Keratinocyte (primary cell): ENCODE measurements at regions not wholly inside any gene's neighbourhood (a gene's known extent, or its start where the extent isn't known, plus 50 kb on each side); places are given as distances from the start of the nearest gene placed in this dataset.

Source experiments
- DNase-seq: peaks from one replicate; pipeline ENCODE4 v3.0.0-alpha.2; 2011; ENCODE audit warnings: low read depth, missing footprints, low spot score
- FAIRE-seq: peaks from 2 replicates; lab custom pipeline; 2011; peaks lifted over from hg19 to GRCh38; lab: Jason Lieb, UNC
- H2AFZ ChIP-seq: 2 replicates; pipeline ENCODE4 v1.6.0; 2012; ENCODE audit warnings: low read length, control low read depth, inconsistent platforms; ENCODE audit not compliant: control insufficient read depth
- H3K27ac ChIP-seq: 2 replicates; pipeline ENCODE4 v1.5.1; 2011; ENCODE audit warnings: low read length; ENCODE audit not compliant: control insufficient read depth, insufficient read depth
- H3K27me3 ChIP-seq: 3 replicates; pipeline ENCODE4 v1.6.0; 2011; ENCODE audit warnings: low read length; ENCODE audit not compliant: control insufficient read depth, insufficient read depth; ENCODE audit errors: extremely low read depth
- H3K36me3 ChIP-seq, 2 experiments: 2 replicates in 1 of 2; 3 replicates in 1 of 2; pipeline ENCODE4 v1.5.1; 2011; ENCODE audit warnings: low read length in 2 of 2, mild to moderate bottlenecking in 1 of 2; ENCODE audit not compliant: control insufficient read depth in 2 of 2, insufficient read depth in 2 of 2; ENCODE audit errors: extremely low read depth in 1 of 2
- H3K4me1 ChIP-seq: 3 replicates; pipeline ENCODE4 v1.5.1; 2011; ENCODE audit warnings: low read length; ENCODE audit not compliant: control insufficient read depth, insufficient read depth; ENCODE audit errors: extremely low read depth
- H3K4me2 ChIP-seq: 3 replicates; pipeline ENCODE4 v1.6.0; 2011; ENCODE audit warnings: low read depth, low read length; ENCODE audit not compliant: control insufficient read depth, insufficient read depth; ENCODE audit errors: extremely low read depth
- H3K4me3 ChIP-seq, 3 experiments: fragments of 200-600 bp in 1 of 3; sonication (generic) in 1 of 3; 2 replicates in 2 of 3; 3 replicates in 1 of 3; pipeline ENCODE4 v1.5.1; 2011 to 2016; ENCODE audit warnings: low read length in 3 of 3, mild to moderate bottlenecking in 3 of 3, control low read depth in 2 of 3, inconsistent platforms in 1 of 3, low read depth in 1 of 3, mixed read lengths in 1 of 3, mixed run types in 1 of 3, moderate library complexity in 1 of 3; ENCODE audit not compliant: control insufficient read depth in 2 of 3, insufficient read depth in 2 of 3; ENCODE audit errors: extremely low read depth in 1 of 3
- H3K79me2 ChIP-seq: 2 replicates; pipeline ENCODE4 v1.6.0; 2012; ENCODE audit warnings: low read length; ENCODE audit not compliant: control insufficient read depth, insufficient read depth
- H3K9ac ChIP-seq: 3 replicates; pipeline ENCODE4 v1.6.0; 2011; ENCODE audit warnings: low read length; ENCODE audit not compliant: control insufficient read depth, insufficient read depth; ENCODE audit errors: extremely low read depth
- H3K9me1 ChIP-seq: 3 replicates; pipeline ENCODE4 v1.6.0; 2011; ENCODE audit warnings: low read length; ENCODE audit not compliant: control insufficient read depth, insufficient read depth; ENCODE audit errors: extremely low read depth
- H3K9me3 ChIP-seq: 2 replicates; pipeline ENCODE4 v1.5.1; 2012; ENCODE audit warnings: low read depth, low read length; ENCODE audit not compliant: control insufficient read depth
- H4K20me1 ChIP-seq: 3 replicates; pipeline ENCODE4 v1.6.0; 2011; ENCODE audit warnings: low read length; ENCODE audit not compliant: control insufficient read depth, insufficient read depth; ENCODE audit errors: extremely low read depth
- CTCF ChIP-seq, 3 experiments: IDR thresholded peaks in 1 of 3; conservative IDR thresholded peaks in 1 of 3; optimal IDR thresholded peaks in 1 of 3; 2 replicates in 2 of 3; 3 replicates in 1 of 3; pipeline versions ENCODE3 to v1.5.1; 2011; ENCODE audit warnings: low read length in 3 of 3, mild to moderate bottlenecking in 3 of 3, moderate library complexity in 2 of 3, control low read depth in 1 of 3, inconsistent platforms in 1 of 3; ENCODE audit not compliant: insufficient read depth in 2 of 3; ENCODE audit errors: extremely low read depth in 1 of 3
- EZH2 ChIP-seq: IDR thresholded peaks from one replicate; pipeline ENCODE4 v1.6.1; 2012; ENCODE audit warnings: inconsistent platforms, mild to moderate bottlenecking, low read length, moderate library complexity
- dilution Hi-C: fragments of 300-500 bp; cut with MboI; formaldehyde crosslinking; loops from one replicate; pipeline ENCODE4 v1.7.0; 2020; ENCODE audit warnings: low sequenced_read_pairs; ENCODE audit not compliant: extremely low pct_ligation_motif_present

GRCh38 chr4:125725957-125726525, 411.3 kb downstream of the FAT4 start:
- no peak for FAIRE-seq
- Histone ChIP-seq H3K4me2 (no peak overlapping the region), H3K27ac (no peak overlapping the region), H3K9me3 (no peaks in the 10 kb centered on the region), H3K4me1 (peaks cover 29% of the 10 kb centered on the region), H3K4me3 (no peak overlapping the region), H3K9me1 (no peaks in the 10 kb centered on the region), H3K36me3 (no peaks in the 10 kb centered on the region), H3K9ac (no peak overlapping the region), H3K79me2 (no peaks in the 10 kb centered on the region), H3K27me3 (no peaks in the 10 kb centered on the region), H2AFZ (no peak overlapping the region), H4K20me1 (no peaks in the 10 kb centered on the region)
- no peak for DNase-seq
- dilution Hi-C loops, result no loop called here
- TF ChIP-seq CTCF (optimal IDR thresholded peaks at IDR 0.05 in 1 of 3, IDR thresholded peaks at IDR 0.05 in 1 of 3, conservative IDR thresholded peaks at IDR 0.05 in 1 of 3; ENCODE audit: extremely low read depth in 1 of 3, insufficient read depth in 2 of 3, low read length in 3 of 3) (no peak), EZH2 (no peak)

- Histone ChIP-seq H2AFZ (peak overlapping the region; percentile 87), H3K36me3 (no peaks in the 10 kb centered on the region), H3K4me3 (no peak overlapping the region), H3K9ac (no peak overlapping the region), H3K27ac (peak overlapping the region; percentile 72), H3K4me1 (peaks cover 29% of the 10 kb centered on the region), H4K20me1 (no peaks in the 10 kb centered on the region), H3K9me3 (no peaks in the 10 kb centered on the region), H3K79me2 (no peaks in the 10 kb centered on the region), H3K4me2 (peak overlapping the region; percentile 35), H3K9me1 (no peaks in the 10 kb centered on the region), H3K27me3 (no peaks in the 10 kb centered on the region)
- TF ChIP-seq CTCF (optimal IDR thresholded peaks at IDR 0.05 in 1 of 3, IDR thresholded peaks at IDR 0.05 in 1 of 3, conservative IDR thresholded peaks at IDR 0.05 in 1 of 3; ENCODE audit: extremely low read depth in 1 of 3, insufficient read depth in 2 of 3, low read length in 3 of 3) (no peak), EZH2 (no peak)
- no peak for FAIRE-seq
- dilution Hi-C loops, result no loop called here
- no peak for DNase-seq
Observed at GRCh38 chr4:125727931-125728330, 413.2 kb downstream of the FAT4 start.
